K562 (cell line): ENCODE measurements at regions not wholly inside any gene's neighbourhood (a gene's known extent, or its start where the extent isn't known, plus 50 kb on each side); places are given as distances from the start of the nearest gene placed in this dataset.

ENCODE experiments used
- CBX5 ChIP-seq: IDR thresholded peaks from 2 replicates; pipeline ENCODE4 v1.6.1; 2014; ENCODE audit warnings: low read depth, borderline replicate concordance
- CTCF ChIP-seq, 3 experiments: IDR thresholded peaks in 2 of 3; conservative IDR thresholded peaks in 1 of 3; 2 replicates each; pipeline ENCODE4 v1.5.1; 2011 to 2012; ENCODE audit warnings: low read length in 3 of 3, mild to moderate bottlenecking in 3 of 3, control low read depth in 2 of 3, improper control_type of control experiment in 1 of 3, inconsistent platforms in 1 of 3, low read depth in 1 of 3, mixed read lengths in 1 of 3, moderate library complexity in 1 of 3; ENCODE audit not compliant: insufficient read depth in 2 of 3
- DDX20 ChIP-seq: fragments of 450-650 bp; IDR thresholded peaks from 2 replicates; pipeline ENCODE4 v1.6.1; 2016; ENCODE audit warnings: missing genetic modification characterization, low read depth, mild to moderate bottlenecking, missing compliant biosample characterization, moderate library complexity
- EWSR1 ChIP-seq: fragments of 450-650 bp; IDR thresholded peaks from 2 replicates; pipeline ENCODE4 v1.6.1; 2018; ENCODE audit warnings: borderline replicate concordance, mild to moderate bottlenecking, low read depth, moderate library complexity; ENCODE audit not compliant: partially characterized antibody
- EZH2 ChIP-seq: IDR thresholded peaks from 2 replicates; pipeline ENCODE4 v1.6.1; 2012; ENCODE audit warnings: low read depth, mild to moderate bottlenecking, inconsistent platforms, low read length, borderline replicate concordance
- HMGXB4 ChIP-seq: sonication (generic); formaldehyde crosslinking; IDR thresholded peaks from 2 replicates; pipeline ENCODE4 v1.8.1; 2023; ENCODE audit warnings: mild to moderate bottlenecking, missing genetic modification reagents
- POLR2AphosphoS5 ChIP-seq: IDR thresholded peaks from 2 replicates; pipeline ENCODE4 v1.6.1; 2011; ENCODE audit warnings: mild to moderate bottlenecking, low read depth, low read length, moderate library complexity; ENCODE audit not compliant: control insufficient read depth, insufficient read depth
- PTRF ChIP-seq: fragments of 450-650 bp; IDR thresholded peaks from 2 replicates; pipeline ENCODE4 v1.6.1; 2016; ENCODE audit warnings: mild to moderate bottlenecking, missing genetic modification characterization, missing compliant biosample characterization
- WHSC1 ChIP-seq: IDR thresholded peaks from one replicate; pipeline ENCODE4 v1.6.1; 2012; ENCODE audit warnings: low read length, control low read depth, inconsistent platforms
- ZNF354B ChIP-seq: fragments of 250-450 bp; sonication (Bioruptor Pico); IDR thresholded peaks from 2 replicates; pipeline ENCODE4 v1.4.0; 2020
- TF ChIP-seq, protein P1 (sequence below): IDR thresholded peaks from 2 replicates; pipeline ENCODE4 v1.6.1; 2014; ENCODE audit warnings: antibody characterized with exemption
- TF ChIP-seq, protein P2 (sequence below): fragments of 450-650 bp; IDR thresholded peaks from 2 replicates; pipeline ENCODE4 v1.7.1; 2018; ENCODE audit warnings: mild to moderate bottlenecking, low read depth; ENCODE audit not compliant: partially characterized antibody
- TF ChIP-seq, protein P3 (sequence below): fragments of 250-450 bp; sonication (Bioruptor Pico); IDR thresholded peaks from 2 replicates; pipeline ENCODE4 v1.5.0; 2021
- TF ChIP-seq, protein P4 (sequence below): fragments of 250-450 bp; sonication (Bioruptor Pico); IDR thresholded peaks from 2 replicates; pipeline ENCODE4 v1.5.0; 2021; ENCODE audit warnings: mild to moderate bottlenecking, moderate library complexity

DNA sequence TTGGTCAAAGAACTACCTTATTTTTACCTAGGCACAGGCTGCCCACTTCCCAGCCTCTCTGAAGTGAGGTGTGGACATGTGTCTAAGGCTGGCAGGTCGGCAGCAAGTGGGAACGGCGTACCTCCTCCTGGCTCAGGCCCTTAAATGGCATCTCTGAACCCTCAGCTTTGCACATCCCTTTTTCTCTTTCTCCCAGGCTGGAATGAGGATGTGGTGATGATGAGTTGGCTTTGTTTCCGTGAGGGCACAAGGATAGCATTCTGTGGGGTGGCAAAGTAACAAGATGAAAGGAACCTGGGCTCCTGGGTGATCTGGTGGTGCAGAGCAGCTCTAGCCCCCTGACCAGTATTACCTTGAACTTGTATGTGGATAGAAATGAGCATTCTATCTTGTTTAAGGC, 196.8 kb downstream of the REEP3 start:
- TF ChIP-seq HMGXB4, result no peak
- TF ChIP-seq, protein P1, sequence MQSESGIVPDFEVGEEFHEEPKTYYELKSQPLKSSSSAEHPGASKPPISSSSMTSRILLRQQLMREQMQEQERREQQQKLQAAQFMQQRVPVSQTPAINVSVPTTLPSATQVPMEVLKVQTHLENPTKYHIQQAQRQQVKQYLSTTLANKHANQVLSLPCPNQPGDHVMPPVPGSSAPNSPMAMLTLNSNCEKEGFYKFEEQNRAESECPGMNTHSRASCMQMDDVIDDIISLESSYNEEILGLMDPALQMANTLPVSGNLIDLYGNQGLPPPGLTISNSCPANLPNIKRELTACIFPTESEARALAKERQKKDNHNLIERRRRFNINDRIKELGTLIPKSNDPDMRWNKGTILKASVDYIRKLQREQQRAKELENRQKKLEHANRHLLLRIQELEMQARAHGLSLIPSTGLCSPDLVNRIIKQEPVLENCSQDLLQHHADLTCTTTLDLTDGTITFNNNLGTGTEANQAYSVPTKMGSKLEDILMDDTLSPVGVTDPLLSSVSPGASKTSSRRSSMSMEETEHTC, result no peak
- no peak for TF ChIP-seq PTRF (tag)
- TF ChIP-seq, protein P2, sequence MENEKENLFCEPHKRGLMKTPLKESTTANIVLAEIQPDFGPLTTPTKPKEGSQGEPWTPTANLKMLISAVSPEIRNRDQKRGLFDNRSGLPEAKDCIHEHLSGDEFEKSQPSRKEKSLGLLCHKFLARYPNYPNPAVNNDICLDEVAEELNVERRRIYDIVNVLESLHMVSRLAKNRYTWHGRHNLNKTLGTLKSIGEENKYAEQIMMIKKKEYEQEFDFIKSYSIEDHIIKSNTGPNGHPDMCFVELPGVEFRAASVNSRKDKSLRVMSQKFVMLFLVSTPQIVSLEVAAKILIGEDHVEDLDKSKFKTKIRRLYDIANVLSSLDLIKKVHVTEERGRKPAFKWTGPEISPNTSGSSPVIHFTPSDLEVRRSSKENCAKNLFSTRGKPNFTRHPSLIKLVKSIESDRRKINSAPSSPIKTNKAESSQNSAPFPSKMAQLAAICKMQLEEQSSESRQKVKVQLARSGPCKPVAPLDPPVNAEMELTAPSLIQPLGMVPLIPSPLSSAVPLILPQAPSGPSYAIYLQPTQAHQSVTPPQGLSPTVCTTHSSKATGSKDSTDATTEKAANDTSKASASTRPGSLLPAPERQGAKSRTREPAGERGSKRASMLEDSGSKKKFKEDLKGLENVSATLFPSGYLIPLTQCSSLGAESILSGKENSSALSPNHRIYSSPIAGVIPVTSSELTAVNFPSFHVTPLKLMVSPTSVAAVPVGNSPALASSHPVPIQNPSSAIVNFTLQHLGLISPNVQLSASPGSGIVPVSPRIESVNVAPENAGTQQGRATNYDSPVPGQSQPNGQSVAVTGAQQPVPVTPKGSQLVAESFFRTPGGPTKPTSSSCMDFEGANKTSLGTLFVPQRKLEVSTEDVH, result no peak
- no peak for TF ChIP-seq CTCF (IDR thresholded peaks at IDR 0.05 in 2 of 3, conservative IDR thresholded peaks at IDR 0.05 in 1 of 3; ENCODE audit: insufficient read depth in 2 of 3, low read depth in 1 of 3, low read length in 3 of 3)
- no peak for TF ChIP-seq POLR2AphosphoS5
- no peak for TF ChIP-seq WHSC1
- no peak for TF ChIP-seq ZNF354B (CRISPR knock-in tag)
- TF ChIP-seq, protein P3, sequence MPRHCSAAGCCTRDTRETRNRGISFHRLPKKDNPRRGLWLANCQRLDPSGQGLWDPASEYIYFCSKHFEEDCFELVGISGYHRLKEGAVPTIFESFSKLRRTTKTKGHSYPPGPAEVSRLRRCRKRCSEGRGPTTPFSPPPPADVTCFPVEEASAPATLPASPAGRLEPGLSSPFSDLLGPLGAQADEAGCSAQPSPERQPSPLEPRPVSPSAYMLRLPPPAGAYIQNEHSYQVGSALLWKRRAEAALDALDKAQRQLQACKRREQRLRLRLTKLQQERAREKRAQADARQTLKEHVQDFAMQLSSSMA (CRISPR knock-in tag), result no peak
- TF ChIP-seq DDX20 (tag), result no peak
- no peak for TF ChIP-seq EZH2
- TF ChIP-seq, protein P4, sequence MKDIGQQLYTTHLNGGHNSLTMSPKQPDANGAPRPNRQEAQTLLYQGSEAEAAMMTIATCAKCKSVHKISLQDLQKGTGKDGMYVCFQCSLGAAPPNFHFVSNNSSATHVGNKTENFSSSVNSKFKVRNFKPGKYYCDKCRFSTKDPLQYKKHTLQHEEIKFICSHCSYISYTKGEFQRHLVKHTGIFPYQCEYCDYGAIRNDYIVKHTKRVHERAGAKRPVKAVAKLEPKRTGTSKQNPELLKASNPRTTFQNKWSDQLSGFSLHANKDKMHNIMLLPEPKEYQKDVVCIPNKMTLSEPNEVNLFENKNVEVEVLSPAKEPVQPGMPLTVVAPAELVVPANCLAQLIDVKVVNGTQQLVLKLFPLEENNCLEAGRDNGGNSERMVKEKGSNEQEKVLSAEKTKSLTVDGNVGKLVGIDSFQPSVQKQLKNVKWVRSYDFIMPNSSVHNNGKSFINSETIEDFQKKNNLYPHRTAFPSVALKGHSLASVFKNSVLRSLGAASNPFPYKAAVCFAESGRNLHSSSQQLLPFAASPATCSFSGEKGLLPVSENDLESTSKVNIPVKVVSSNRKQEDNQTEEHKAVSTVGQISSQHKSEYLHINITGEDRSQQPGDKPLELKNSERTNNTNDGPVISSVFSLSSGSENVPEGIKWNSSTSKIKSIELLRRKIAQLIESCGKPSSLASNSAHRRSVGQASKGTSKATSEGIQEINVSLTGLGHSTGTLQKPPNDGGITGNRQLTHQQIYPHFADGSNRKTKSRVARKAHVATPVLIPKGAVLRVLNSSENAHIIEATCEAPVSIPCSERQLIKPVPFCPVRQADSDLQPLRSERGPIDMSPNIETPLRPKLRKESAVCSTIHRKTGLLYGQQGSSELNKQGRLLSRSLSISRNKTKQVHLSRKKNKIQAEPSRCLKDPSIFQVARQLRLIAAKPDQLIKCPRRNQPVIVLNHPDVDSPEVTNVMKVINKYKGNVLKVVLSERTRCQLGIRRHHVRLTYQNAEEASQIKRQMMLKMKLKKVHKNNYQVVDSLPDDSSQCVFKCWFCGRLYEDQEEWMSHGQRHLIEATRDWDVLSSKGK (CRISPR knock-in tag), result no peak
- no peak for TF ChIP-seq EWSR1
- no peak for TF ChIP-seq CBX5
